ENCODE measurements at regions not wholly inside any gene's neighbourhood (a gene's known extent, or its start where the extent isn't known, plus 50 kb on each side); places are given as distances from the start of the nearest gene placed in this dataset.

GRCh38 chr1:234841710-234842231 lies 231.8 kb upstream of the IRF2BP2 start:
- Histone ChIP-seq H3K9ac (ENCODE audit: control insufficient read depth, extremely low read depth, insufficient read depth, low read length) (no peak overlapping the region), H3K4me3 (ENCODE audit: control insufficient read depth in 2 of 3, extremely low read depth in 1 of 3, insufficient read depth in 2 of 3, low read depth in 1 of 3, low read length in 3 of 3) (no peak overlapping the region), H3K36me3 (ENCODE audit: control insufficient read depth in 2 of 2, extremely low read depth in 1 of 2, insufficient read depth in 2 of 2, low read length in 2 of 2) (no peaks in the 10 kb centered on the region), H3K79me2 (ENCODE audit: control insufficient read depth, insufficient read depth, low read length) (no peaks in the 10 kb centered on the region), H3K27me3 (ENCODE audit: control insufficient read depth, extremely low read depth, insufficient read depth, low read length) (no peaks in the 10 kb centered on the region), H4K20me1 (ENCODE audit: control insufficient read depth, extremely low read depth, insufficient read depth, low read length) (no peaks in the 10 kb centered on the region), H3K9me1 (ENCODE audit: control insufficient read depth, extremely low read depth, insufficient read depth, low read length) (no peaks in the 10 kb centered on the region), H3K4me2 (ENCODE audit: control insufficient read depth, extremely low read depth, insufficient read depth, low read depth, low read length) (no peak overlapping the region), H2AFZ (ENCODE audit: control insufficient read depth, low read length) (no peak overlapping the region), H3K9me3 (ENCODE audit: control insufficient read depth, low read depth, low read length) (no peaks in the 10 kb centered on the region), H3K27ac (ENCODE audit: control insufficient read depth, insufficient read depth, low read length) (no peak overlapping the region), H3K4me1 (ENCODE audit: control insufficient read depth, extremely low read depth, insufficient read depth, low read length) (no peaks in the 10 kb centered on the region)
- TF ChIP-seq EZH2 (IDR thresholded peaks at IDR 0.05; ENCODE audit: low read length) (no peak), CTCF (optimal IDR thresholded peaks at IDR 0.05 in 1 of 3, IDR thresholded peaks at IDR 0.05 in 1 of 3, conservative IDR thresholded peaks at IDR 0.05 in 1 of 3; ENCODE audit: extremely low read depth in 1 of 3, insufficient read depth in 2 of 3, low read length in 3 of 3) (no peak)
- dilution Hi-C loops (cut with MboI; ENCODE audit: extremely low pct_ligation_motif_present, low sequenced_read_pairs): no loop called here
- FAIRE-seq (no peak), DNase-seq (ENCODE audit: low read depth, low spot score) (no peak)

- Histone ChIP-seq H3K9me1 (ENCODE audit: control insufficient read depth, extremely low read depth, insufficient read depth, low read length) (no peaks in the 10 kb centered on the region), H2AFZ (ENCODE audit: control insufficient read depth, low read length) (no peak overlapping the region), H3K4me2 (ENCODE audit: control insufficient read depth, extremely low read depth, insufficient read depth, low read depth, low read length) (no peak overlapping the region), H3K27me3 (ENCODE audit: control insufficient read depth, extremely low read depth, insufficient read depth, low read length) (no peaks in the 10 kb centered on the region), H3K9me3 (ENCODE audit: control insufficient read depth, low read depth, low read length) (no peaks in the 10 kb centered on the region), H3K4me3 (ENCODE audit: control insufficient read depth in 2 of 3, extremely low read depth in 1 of 3, insufficient read depth in 2 of 3, low read depth in 1 of 3, low read length in 3 of 3) (no peak overlapping the region), H3K9ac (ENCODE audit: control insufficient read depth, extremely low read depth, insufficient read depth, low read length) (no peak overlapping the region), H3K79me2 (ENCODE audit: control insufficient read depth, insufficient read depth, low read length) (no peaks in the 10 kb centered on the region), H4K20me1 (ENCODE audit: control insufficient read depth, extremely low read depth, insufficient read depth, low read length) (no peaks in the 10 kb centered on the region), H3K36me3 (ENCODE audit: control insufficient read depth in 2 of 2, extremely low read depth in 1 of 2, insufficient read depth in 2 of 2, low read length in 2 of 2) (no peaks in the 10 kb centered on the region), H3K27ac (ENCODE audit: control insufficient read depth, insufficient read depth, low read length) (no peak overlapping the region), H3K4me1 (ENCODE audit: control insufficient read depth, extremely low read depth, insufficient read depth, low read length) (no peaks in the 10 kb centered on the region)
- dilution Hi-C loops (cut with MboI; ENCODE audit: extremely low pct_ligation_motif_present, low sequenced_read_pairs): no loop called here
- no peak for FAIRE-seq
- no peak for DNase-seq (ENCODE audit: low read depth, low spot score)
- TF ChIP-seq CTCF (optimal IDR thresholded peaks at IDR 0.05 in 1 of 3, IDR thresholded peaks at IDR 0.05 in 1 of 3, conservative IDR thresholded peaks at IDR 0.05 in 1 of 3; ENCODE audit: extremely low read depth in 1 of 3, insufficient read depth in 2 of 3, low read length in 3 of 3) (no peak), EZH2 (IDR thresholded peaks at IDR 0.05; ENCODE audit: low read length) (no peak)
These were observed 231.3 kb upstream of the IRF2BP2 start for GRCh38 chr1:234841281-234841680.
